Esophagus squamous epithelium (tissue), 4 donors: ENCODE measurements at regions not wholly inside any gene's neighbourhood (a gene's known extent, or its start where the extent isn't known, plus 50 kb on each side); places are given as distances from the start of the nearest gene placed in this dataset.

Experiments
- POLR2A ChIP-seq, 4 donors: fragments of 450-650 bp; IDR thresholded peaks; one replicate each; pipeline ENCODE4 v1.6.1; 2017; ENCODE audit warnings: antibody characterized with exemption in 4 of 4, mild to moderate bottlenecking in 4 of 4, moderate library complexity in 3 of 4
- TF ChIP-seq, protein P1 (sequence below), 6 experiments: fragments of 450-650 bp in 4 of 6; fragments of 200-600 bp in 2 of 6; sonication (generic) in 2 of 6; IDR thresholded peaks; one replicate each; pipeline ENCODE4 v1.5.1; 2016 to 2019; ENCODE audit warnings: antibody characterized with exemption in 6 of 6, mild to moderate bottlenecking in 4 of 6, moderate library complexity in 4 of 6

DNA sequence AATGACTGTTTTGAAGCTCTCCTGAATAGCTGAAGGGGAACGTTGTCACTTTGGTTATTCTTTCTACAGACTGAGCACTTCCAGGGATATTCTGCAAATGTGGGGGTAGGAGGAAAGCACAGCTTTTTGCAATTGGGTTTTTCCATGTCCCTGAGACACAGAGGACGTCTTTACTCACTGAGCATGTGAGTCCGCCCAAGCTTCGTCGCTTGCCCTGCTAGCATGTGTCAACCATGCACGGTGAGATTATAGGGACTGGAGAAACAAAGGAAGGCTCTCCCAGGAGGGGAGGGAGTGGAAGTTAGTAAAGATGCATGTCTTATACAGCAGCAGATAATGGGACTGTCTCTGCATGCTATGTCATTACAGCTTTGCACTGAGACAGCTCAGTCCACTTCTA lies 111.5 kb upstream of the SFRP2 start:
- TF ChIP-seq, protein P1, sequence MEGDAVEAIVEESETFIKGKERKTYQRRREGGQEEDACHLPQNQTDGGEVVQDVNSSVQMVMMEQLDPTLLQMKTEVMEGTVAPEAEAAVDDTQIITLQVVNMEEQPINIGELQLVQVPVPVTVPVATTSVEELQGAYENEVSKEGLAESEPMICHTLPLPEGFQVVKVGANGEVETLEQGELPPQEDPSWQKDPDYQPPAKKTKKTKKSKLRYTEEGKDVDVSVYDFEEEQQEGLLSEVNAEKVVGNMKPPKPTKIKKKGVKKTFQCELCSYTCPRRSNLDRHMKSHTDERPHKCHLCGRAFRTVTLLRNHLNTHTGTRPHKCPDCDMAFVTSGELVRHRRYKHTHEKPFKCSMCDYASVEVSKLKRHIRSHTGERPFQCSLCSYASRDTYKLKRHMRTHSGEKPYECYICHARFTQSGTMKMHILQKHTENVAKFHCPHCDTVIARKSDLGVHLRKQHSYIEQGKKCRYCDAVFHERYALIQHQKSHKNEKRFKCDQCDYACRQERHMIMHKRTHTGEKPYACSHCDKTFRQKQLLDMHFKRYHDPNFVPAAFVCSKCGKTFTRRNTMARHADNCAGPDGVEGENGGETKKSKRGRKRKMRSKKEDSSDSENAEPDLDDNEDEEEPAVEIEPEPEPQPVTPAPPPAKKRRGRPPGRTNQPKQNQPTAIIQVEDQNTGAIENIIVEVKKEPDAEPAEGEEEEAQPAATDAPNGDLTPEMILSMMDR (IDR thresholded peaks at IDR 0.05): no peak
- TF ChIP-seq POLR2A (IDR thresholded peaks at IDR 0.05): no peak
